H9 (cell line): ENCODE measurements at regions not wholly inside any gene's neighbourhood (a gene's known extent, or its start where the extent isn't known, plus 50 kb on each side); places are given as distances from the start of the nearest gene placed in this dataset.

Source experiments
- DNase-seq: peaks from one replicate; pipeline ENCODE4 v3.0.0-alpha.2; 2017
- H2AFZ ChIP-seq: one replicate; pipeline ENCODE4 v1.6.1; 2013; ENCODE audit warnings: mild to moderate bottlenecking, low read length, control low read depth, moderate library complexity
- H2AK5ac ChIP-seq: 2 replicates; pipeline ENCODE4 v1.6.1; 2013; ENCODE audit warnings: low read length, control low read depth, mixed read lengths; ENCODE audit not compliant: insufficient read length
- H2BK120ac ChIP-seq: one replicate; pipeline ENCODE4 v1.6.1; 2013; ENCODE audit warnings: low read depth, mild to moderate bottlenecking, low read length, control low read depth, inconsistent platforms; ENCODE audit not compliant: poor library complexity, severe bottlenecking
- H2BK12ac ChIP-seq: 2 replicates; pipeline ENCODE4 v1.6.1; 2013; ENCODE audit warnings: low read length, control low read depth, mixed read lengths, low read depth; ENCODE audit not compliant: insufficient read length
- H2BK15ac ChIP-seq: 2 replicates; pipeline ENCODE4 v1.6.1; 2013; ENCODE audit warnings: low read depth, low read length, control low read depth
- H2BK20ac ChIP-seq: one replicate; pipeline ENCODE4 v1.6.1; 2013; ENCODE audit warnings: low read depth, mild to moderate bottlenecking, low read length, control low read depth, inconsistent platforms; ENCODE audit not compliant: poor library complexity, severe bottlenecking
- H2BK5ac ChIP-seq: 2 replicates; pipeline ENCODE4 v1.6.1; 2013; ENCODE audit warnings: low read length, control low read depth, mixed read lengths; ENCODE audit not compliant: insufficient read length
- H3K14ac ChIP-seq: 2 replicates; pipeline ENCODE4 v1.6.1; 2013; ENCODE audit warnings: low read length, control low read depth; ENCODE audit not compliant: insufficient read depth
- H3K18ac ChIP-seq: 2 replicates; pipeline ENCODE4 v1.6.1; 2013; ENCODE audit warnings: low read depth, mild to moderate bottlenecking, mixed read lengths, low read length, control low read depth; ENCODE audit not compliant: insufficient read length
- H3K23ac ChIP-seq: 2 replicates; pipeline ENCODE4 v1.6.1; 2013; ENCODE audit warnings: low read length, control low read depth, mixed read lengths, low read depth; ENCODE audit not compliant: insufficient read length
- H3K23me2 ChIP-seq: 2 replicates; pipeline ENCODE4 v1.6.1; 2013; ENCODE audit warnings: low read depth, mild to moderate bottlenecking, mixed read lengths, low read length, control low read depth; ENCODE audit not compliant: insufficient read length, poor library complexity, severe bottlenecking
- H3K27ac ChIP-seq: 2 replicates; pipeline ENCODE4 v1.5.1; 2013; ENCODE audit warnings: low read length, control low read depth, mixed read lengths, low read depth; ENCODE audit not compliant: insufficient read length
- H3K27me3 ChIP-seq: 2 replicates; pipeline ENCODE4 v1.6.1; 2013; ENCODE audit warnings: low read length, control low read depth, inconsistent platforms; ENCODE audit not compliant: insufficient read depth
- H3K4ac ChIP-seq: 2 replicates; pipeline ENCODE4 v1.6.1; 2013; ENCODE audit warnings: low read depth, mild to moderate bottlenecking, control low read depth, inconsistent platforms, low read length, moderate library complexity
- H3K4me1 ChIP-seq: 2 replicates; pipeline ENCODE4 v1.6.1; 2013; ENCODE audit warnings: low read length, control low read depth, inconsistent platforms; ENCODE audit not compliant: insufficient read depth
- H3K4me2 ChIP-seq: 2 replicates; pipeline ENCODE4 v1.6.1; 2013; ENCODE audit warnings: low read length, control low read depth, mixed read lengths; ENCODE audit not compliant: insufficient read length, insufficient read depth
- H3K56ac ChIP-seq: 2 replicates; pipeline ENCODE4 v1.6.1; 2013; ENCODE audit warnings: low read depth, mild to moderate bottlenecking, mixed read lengths, low read length, control low read depth; ENCODE audit not compliant: insufficient read length
- H3K79me1 ChIP-seq: 2 replicates; pipeline ENCODE4 v1.6.1; 2013; ENCODE audit warnings: low read depth, mild to moderate bottlenecking, moderate library complexity, low read length, control low read depth, inconsistent platforms; ENCODE audit not compliant: insufficient read depth, poor library complexity, severe bottlenecking
- H3K79me2 ChIP-seq: 2 replicates; pipeline ENCODE4 v1.6.1; 2013; ENCODE audit warnings: low read length, control low read depth, inconsistent platforms; ENCODE audit not compliant: insufficient read depth
- H3K9ac ChIP-seq: 2 replicates; pipeline ENCODE4 v1.6.1; 2013; ENCODE audit warnings: low read length, control low read depth, mixed read lengths; ENCODE audit not compliant: insufficient read length; ENCODE audit errors: extremely low read depth
- H3K9me3 ChIP-seq: one replicate; pipeline ENCODE4 v1.6.1; 2013; ENCODE audit warnings: low read depth, low read length, inconsistent platforms; ENCODE audit not compliant: control insufficient read depth
- H3T11ph ChIP-seq: one replicate; pipeline ENCODE4 v1.6.1; 2013; ENCODE audit warnings: mild to moderate bottlenecking, low read length, control low read depth, inconsistent platforms
- H4K20me1 ChIP-seq: one replicate; pipeline ENCODE4 v1.6.1; 2013; ENCODE audit not compliant: control insufficient read depth, insufficient read length, insufficient read depth
- H4K5ac ChIP-seq: 2 replicates; pipeline ENCODE4 v1.6.1; 2013; ENCODE audit warnings: low read depth, mild to moderate bottlenecking, mixed read lengths, low read length, control low read depth; ENCODE audit not compliant: insufficient read length
- H4K8ac ChIP-seq: replicated peaks from 2 replicates; pipeline ENCODE4 v1.6.1; 2013; ENCODE audit warnings: low read length, control low read depth, mixed read lengths, low read depth; ENCODE audit not compliant: insufficient read length
- H4K91ac ChIP-seq: 2 replicates; pipeline ENCODE4 v1.6.1; 2013; ENCODE audit warnings: low read depth, mild to moderate bottlenecking, moderate library complexity, mixed read lengths, low read length, control low read depth; ENCODE audit not compliant: insufficient read length
- H3K27ac Mint-ChIP-seq, 3 experiments: 2 replicates in 2 of 3; 3 replicates in 1 of 3; pipeline ENCODE4 v1.8.0; 2020 to 2021; ENCODE audit warnings: mixed read lengths in 3 of 3, mild to moderate bottlenecking in 1 of 3, moderate library complexity in 1 of 3
- H3K27me3 Mint-ChIP-seq: 2 replicates; pipeline ENCODE4 v1.8.0; 2021; ENCODE audit warnings: low read depth, mild to moderate bottlenecking, moderate library complexity, mixed read lengths
- H3K36me3 Mint-ChIP-seq, 3 experiments: 2 replicates in 2 of 3; 3 replicates in 1 of 3; pipeline ENCODE4 v1.8.0; 2020 to 2021; ENCODE audit warnings: low read depth in 3 of 3, mixed read lengths in 3 of 3; ENCODE audit not compliant: insufficient read depth in 1 of 3
- H3K4me1 Mint-ChIP-seq, 2 experiments: 2 replicates each; pipeline ENCODE4 v1.8.0; 2020; ENCODE audit warnings: mixed read lengths in 2 of 2
- H3K4me3 Mint-ChIP-seq, 2 experiments: 2 replicates in 1 of 2; 3 replicates in 1 of 2; pipeline ENCODE4 v1.8.0; 2020 to 2021; ENCODE audit warnings: mild to moderate bottlenecking in 2 of 2, mixed read lengths in 2 of 2, moderate library complexity in 1 of 2
- H3K9me3 Mint-ChIP-seq, 2 experiments: 2 replicates in 1 of 2; 3 replicates in 1 of 2; pipeline ENCODE4 v1.8.0; 2020; ENCODE audit warnings: mild to moderate bottlenecking in 2 of 2, mixed read lengths in 2 of 2, moderate library complexity in 1 of 2
- WGBS: extraction: QIAGEN DNeasy Blood & Tissue Kit; methylation state at CpG from one replicate; pipeline ENCODE4 v1.1.7; 2013; ENCODE audit warnings: missing lambda C conversion rate, low lambda C conversion rate, mixed read lengths; ENCODE audit not compliant: insufficient read length; ENCODE audit errors: extremely low coverage; 5-methylcytosine and 5-hydroxymethylcytosine counted together
- TF ChIP-seq, protein P1 (sequence below): fragments of 200-600 bp; sonication (generic); conservative IDR thresholded peaks from 3 replicates; pipeline ENCODE4 v1.8.0; 2021; ENCODE audit warnings: antibody characterized with exemption, mild to moderate bottlenecking

DNA sequence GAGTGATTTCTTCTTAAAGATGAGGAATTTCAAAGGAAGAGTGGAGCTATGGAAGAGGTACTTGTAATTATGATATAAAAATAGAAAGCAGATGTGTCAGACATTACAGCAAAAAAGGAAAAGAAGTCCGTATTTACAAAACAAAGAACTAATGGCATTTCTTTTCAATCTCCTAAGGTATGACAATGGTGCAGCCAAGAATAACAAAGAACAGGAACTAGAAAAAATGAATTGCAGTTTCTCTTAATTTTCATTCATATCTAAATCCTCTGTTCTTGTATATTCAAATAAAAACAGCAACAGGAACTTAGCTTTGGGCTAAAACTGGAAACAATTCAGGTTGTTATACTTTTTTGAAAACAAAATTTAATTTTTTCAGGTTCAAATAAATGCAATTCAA is 105.1 kb downstream of the SPRY1 start:
- peaks cover 25 to 32% of the 10 kb centered on the region in 2 experiments for H3K4me1 Mint-ChIP-seq
- Histone ChIP-seq H3K18ac (no peak overlapping the region), H2AK5ac (no peak overlapping the region), H3K23me2 (peaks cover 7% of the 10 kb centered on the region), H3K9ac (no peak overlapping the region), H3K9me3 (peaks cover 10% of the 10 kb centered on the region), H4K5ac (no peak overlapping the region), H3K4ac (no peak overlapping the region), H4K91ac (no peak overlapping the region), H3K79me1 (no peaks in the 10 kb centered on the region), H2AFZ (no peak overlapping the region), H3K56ac (no peak overlapping the region), H2BK12ac (no peak overlapping the region), H2BK120ac (no peak overlapping the region), H3K4me1 (peaks cover 3% of the 10 kb centered on the region; the same call in 1 of the 2 replicates), H4K20me1 (no peaks in the 10 kb centered on the region), H2BK5ac (no peak overlapping the region), H3K79me2 (no peaks in the 10 kb centered on the region), H3T11ph (no peak overlapping the region), H3K4me2 (no peak overlapping the region), H3K14ac (no peak overlapping the region), H2BK20ac (no peak overlapping the region), H3K27ac (no peak overlapping the region), H2BK15ac (no peak overlapping the region), H3K27me3 (no peaks in the 10 kb centered on the region), H4K8ac (no peak overlapping the region), H3K23ac (no peak overlapping the region)
- H3K4me3 Mint-ChIP-seq, result no peak overlapping the region
- WGBS, result no CpG with 5 or more reads among the region's 1 CpG
- peaks cover 20 to 30% (median 27%) of the 10 kb centered on the region in 3 experiments for H3K36me3 Mint-ChIP-seq
- TF ChIP-seq, protein P1, sequence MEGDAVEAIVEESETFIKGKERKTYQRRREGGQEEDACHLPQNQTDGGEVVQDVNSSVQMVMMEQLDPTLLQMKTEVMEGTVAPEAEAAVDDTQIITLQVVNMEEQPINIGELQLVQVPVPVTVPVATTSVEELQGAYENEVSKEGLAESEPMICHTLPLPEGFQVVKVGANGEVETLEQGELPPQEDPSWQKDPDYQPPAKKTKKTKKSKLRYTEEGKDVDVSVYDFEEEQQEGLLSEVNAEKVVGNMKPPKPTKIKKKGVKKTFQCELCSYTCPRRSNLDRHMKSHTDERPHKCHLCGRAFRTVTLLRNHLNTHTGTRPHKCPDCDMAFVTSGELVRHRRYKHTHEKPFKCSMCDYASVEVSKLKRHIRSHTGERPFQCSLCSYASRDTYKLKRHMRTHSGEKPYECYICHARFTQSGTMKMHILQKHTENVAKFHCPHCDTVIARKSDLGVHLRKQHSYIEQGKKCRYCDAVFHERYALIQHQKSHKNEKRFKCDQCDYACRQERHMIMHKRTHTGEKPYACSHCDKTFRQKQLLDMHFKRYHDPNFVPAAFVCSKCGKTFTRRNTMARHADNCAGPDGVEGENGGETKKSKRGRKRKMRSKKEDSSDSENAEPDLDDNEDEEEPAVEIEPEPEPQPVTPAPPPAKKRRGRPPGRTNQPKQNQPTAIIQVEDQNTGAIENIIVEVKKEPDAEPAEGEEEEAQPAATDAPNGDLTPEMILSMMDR, result no peak
- no peak for DNase-seq
- peak overlapping the region in 2 of 3 experiments; percentile 7 to 28; a peak in 4 of 7 replicates for H3K27ac Mint-ChIP-seq
- peaks cover 17 to 35% of the 10 kb centered on the region in 2 experiments; a peak in 4 of 5 replicates for H3K9me3 Mint-ChIP-seq
- H3K27me3 Mint-ChIP-seq, result no peaks in the 10 kb centered on the region; the same call in 1 of the 2 replicates
